SU-DHL-6 (cell line): ENCODE measurements at regions not wholly inside any gene's neighbourhood (a gene's known extent, or its start where the extent isn't known, plus 50 kb on each side); places are given as distances from the start of the nearest gene placed in this dataset.

Source experiments
- EZH2phosphoT487 ChIP-seq: fragments of 200-600 bp; sonication (generic), shearing (Covaris generic); conservative IDR thresholded peaks from 2 replicates; pipeline ENCODE4 v1.6.1; 2018; ENCODE audit warnings: mild to moderate bottlenecking, antibody characterized with exemption, low read length, moderate library complexity, mixed read lengths
- TF ChIP-seq, protein P1 (sequence below): fragments of 200-600 bp; sonication (generic); IDR thresholded peaks from one replicate; pipeline ENCODE4 v1.5.1; 2017; ENCODE audit warnings: antibody characterized with exemption, mild to moderate bottlenecking, low read length, moderate library complexity; ENCODE audit not compliant: insufficient read depth, poor library complexity, severe bottlenecking

DNA sequence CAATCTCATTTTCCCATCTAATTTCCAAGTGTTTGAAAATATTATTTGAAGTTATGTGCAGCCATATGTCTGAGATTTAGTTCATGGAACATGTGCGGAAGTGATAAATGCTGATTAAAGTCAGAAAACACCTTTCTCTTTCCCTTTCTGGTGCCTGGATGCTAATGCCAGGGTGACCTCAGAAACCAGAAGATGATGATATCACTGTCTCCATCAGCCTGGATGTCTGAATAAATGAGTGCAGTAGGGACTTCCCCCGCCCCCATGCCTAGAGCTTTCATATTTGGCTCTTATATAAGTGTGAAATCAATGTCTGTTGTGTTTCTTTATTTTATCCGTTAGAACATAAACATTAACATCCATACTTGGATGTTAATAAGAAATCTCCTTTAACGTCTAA is 261.9 kb upstream of the LRIG3 start:
- TF ChIP-seq, protein P1, sequence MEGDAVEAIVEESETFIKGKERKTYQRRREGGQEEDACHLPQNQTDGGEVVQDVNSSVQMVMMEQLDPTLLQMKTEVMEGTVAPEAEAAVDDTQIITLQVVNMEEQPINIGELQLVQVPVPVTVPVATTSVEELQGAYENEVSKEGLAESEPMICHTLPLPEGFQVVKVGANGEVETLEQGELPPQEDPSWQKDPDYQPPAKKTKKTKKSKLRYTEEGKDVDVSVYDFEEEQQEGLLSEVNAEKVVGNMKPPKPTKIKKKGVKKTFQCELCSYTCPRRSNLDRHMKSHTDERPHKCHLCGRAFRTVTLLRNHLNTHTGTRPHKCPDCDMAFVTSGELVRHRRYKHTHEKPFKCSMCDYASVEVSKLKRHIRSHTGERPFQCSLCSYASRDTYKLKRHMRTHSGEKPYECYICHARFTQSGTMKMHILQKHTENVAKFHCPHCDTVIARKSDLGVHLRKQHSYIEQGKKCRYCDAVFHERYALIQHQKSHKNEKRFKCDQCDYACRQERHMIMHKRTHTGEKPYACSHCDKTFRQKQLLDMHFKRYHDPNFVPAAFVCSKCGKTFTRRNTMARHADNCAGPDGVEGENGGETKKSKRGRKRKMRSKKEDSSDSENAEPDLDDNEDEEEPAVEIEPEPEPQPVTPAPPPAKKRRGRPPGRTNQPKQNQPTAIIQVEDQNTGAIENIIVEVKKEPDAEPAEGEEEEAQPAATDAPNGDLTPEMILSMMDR = no peak
- TF ChIP-seq EZH2phosphoT487 = no peak
